RWPE1 (cell line): ENCODE measurements at regions not wholly inside any gene's neighbourhood (a gene's known extent, or its start where the extent isn't known, plus 50 kb on each side); places are given as distances from the start of the nearest gene placed in this dataset.
"Not testable (repeated sequence)": the region's sequence is repeated elsewhere in the genome, so short reads cannot be mapped to it uniquely, and the experiment has no call there.

Experiments used
- CTCF ChIA-PET: fragments of 350-600 bp; sonication (Branson Sonifier 250); formaldehyde crosslinking; extraction: SDS; loops from one replicate; lab custom pipeline; 2021; lab: Yijun Ruan, JAX
- POLR2A ChIA-PET: fragments of 400-600 bp; formaldehyde crosslinking; extraction: SDS; loops from one replicate; lab custom pipeline; 2020; ENCODE audit warnings: antibody characterized with exemption; ENCODE audit not compliant: low non-redundant PET; lab: Yijun Ruan, JAX
- DNase-seq: peaks from one replicate; pipeline ENCODE4 v3.0.0; 2012; ENCODE audit warnings: low spot score
- H3K27ac ChIP-seq: fragments of 450-650 bp; 2 replicates; pipeline ENCODE4 v1.5.1; 2017
- CTCF ChIP-seq: fragments of 450-650 bp; conservative IDR thresholded peaks from 2 replicates; pipeline ENCODE4 v1.5.1; 2017; ENCODE audit warnings: low read depth, mild to moderate bottlenecking

- TF ChIP-seq CTCF, result no peak
- DNase-seq, result no peak
- CTCF ChIA-PET, result no interaction called here
- H3K27ac ChIP-seq, result no peak overlapping the region
- POLR2A ChIA-PET, result no interaction called here
Measured at GRCh38 chr1:80540596-80540995, 1260.1 kb upstream of the ADGRL2 start.

DNA sequence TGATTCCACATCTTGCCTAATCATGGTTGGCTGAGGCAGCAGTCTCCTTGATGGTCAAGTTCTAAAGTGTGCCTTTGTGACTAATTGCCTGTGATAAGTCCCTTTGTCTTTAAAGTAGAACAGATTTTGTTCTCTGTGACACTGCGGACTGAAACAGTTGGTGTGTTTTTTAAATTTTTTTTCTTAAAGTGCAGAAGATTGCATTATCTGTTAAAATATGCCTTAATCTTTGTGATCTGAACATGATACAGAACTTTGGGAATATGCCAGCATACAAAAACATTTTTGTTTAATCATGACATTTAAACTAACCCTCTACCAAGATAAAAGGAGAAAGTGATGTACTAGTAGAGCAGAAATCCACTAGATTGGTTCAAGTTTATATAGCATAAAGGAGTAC, 1260.6 kb upstream of the ADGRL2 start:
- no peak for TF ChIP-seq CTCF
- no peak overlapping the region for H3K27ac ChIP-seq
- ChIA-PET POLR2A (no interaction called here), CTCF (no interaction called here)
- no peak for DNase-seq

DNA sequence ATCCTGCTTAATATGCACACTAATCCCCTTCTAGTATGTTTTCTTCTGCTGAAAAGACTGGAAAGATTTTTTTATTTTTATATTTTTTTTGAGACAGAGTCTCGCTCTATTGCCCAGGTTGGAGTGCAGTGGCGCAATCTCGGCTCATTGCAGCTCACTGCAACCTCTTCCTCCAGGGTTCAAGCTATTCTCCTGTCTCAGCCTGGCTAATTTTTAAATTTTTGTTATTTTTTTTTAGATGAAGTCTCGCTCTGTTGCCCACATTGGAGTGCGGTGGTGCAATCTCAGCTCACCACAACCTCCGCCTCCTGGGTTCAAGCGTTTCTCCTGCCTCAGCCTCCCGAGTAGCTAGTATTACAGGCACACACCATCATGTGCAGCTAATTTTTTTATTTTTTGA, 1261.4 kb upstream of the ADGRL2 start:
- H3K27ac ChIP-seq, DNase-seq, CTCF ChIA-PET, POLR2A ChIA-PET: not testable (repeated sequence)

DNA sequence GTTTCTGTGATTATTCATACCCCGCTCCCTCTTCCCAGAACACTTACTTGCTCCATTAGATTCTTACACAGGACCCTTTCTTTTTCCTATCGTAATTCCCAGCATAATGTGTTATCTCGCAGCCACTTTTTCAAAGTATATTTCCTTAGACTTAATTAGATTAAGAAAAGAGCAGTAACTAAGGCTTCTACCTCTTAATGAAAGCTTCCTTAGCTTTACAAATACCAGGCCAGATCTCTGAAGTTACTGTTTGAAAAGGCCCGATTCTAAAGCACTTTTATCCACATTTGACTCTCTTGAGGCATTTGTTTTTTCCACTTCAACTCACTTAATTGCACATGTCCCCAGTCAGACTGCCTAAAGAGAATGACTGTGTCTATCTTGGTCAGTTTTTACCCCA, 1264.3 kb upstream of the ADGRL2 start:
- POLR2A ChIA-PET, result no interaction called here
- TF ChIP-seq CTCF, result no peak
- CTCF ChIA-PET, result no interaction called here
- H3K27ac ChIP-seq, result no peak overlapping the region
- DNase-seq, result no peak

- no peak for DNase-seq
- no peak for TF ChIP-seq CTCF
- no peak overlapping the region for H3K27ac ChIP-seq
- ChIA-PET CTCF (interaction anchor here (0.6 kb wide), 1 partner anchor 73 kb away, joined by 3 read pairs; no protein-coding TSS in a partner anchor), POLR2A (no interaction called here)
Measured at GRCh38 chr1:80535466-80535865, 1265.3 kb upstream of the ADGRL2 start.

GRCh38 chr1:80534606-80535360, 1266.0 kb upstream of the ADGRL2 start:
- ChIA-PET CTCF (interaction anchor here (0.6 kb wide), 2 partner anchors 27 to 74 kb away, joined by 3 read pairs; no protein-coding TSS in a partner anchor), POLR2A (no interaction called here)
- no peak for DNase-seq
- H3K27ac ChIP-seq, result no peak overlapping the region
- TF ChIP-seq CTCF, result no peak

GRCh38 chr1:80533775-80534334, 1266.9 kb upstream of the ADGRL2 start:
- POLR2A ChIA-PET, result no interaction called here
- no peak for DNase-seq
- no peak for TF ChIP-seq CTCF
- no peak overlapping the region for H3K27ac ChIP-seq
- CTCF ChIA-PET, result no interaction called here
